AG09319 (cell line): ENCODE measurements at regions not wholly inside any gene's neighbourhood (a gene's known extent, or its start where the extent isn't known, plus 50 kb on each side); places are given as distances from the start of the nearest gene placed in this dataset.
"Not testable (repeated sequence)": the region's sequence is repeated elsewhere in the genome, so short reads cannot be mapped to it uniquely, and the experiment has no call there.

ENCODE experiments used
- DNase-seq: peaks from one replicate; pipeline ENCODE4 v3.0.0-alpha.2; 2010; ENCODE audit warnings: low read depth; ENCODE audit errors: extremely low read depth
- TF ChIP-seq, protein P1 (sequence below): IDR thresholded peaks from 2 replicates; pipeline ENCODE4 v1.5.1; 2011; ENCODE audit warnings: low read depth, mild to moderate bottlenecking, inconsistent platforms, low read length, moderate library complexity

DNA sequence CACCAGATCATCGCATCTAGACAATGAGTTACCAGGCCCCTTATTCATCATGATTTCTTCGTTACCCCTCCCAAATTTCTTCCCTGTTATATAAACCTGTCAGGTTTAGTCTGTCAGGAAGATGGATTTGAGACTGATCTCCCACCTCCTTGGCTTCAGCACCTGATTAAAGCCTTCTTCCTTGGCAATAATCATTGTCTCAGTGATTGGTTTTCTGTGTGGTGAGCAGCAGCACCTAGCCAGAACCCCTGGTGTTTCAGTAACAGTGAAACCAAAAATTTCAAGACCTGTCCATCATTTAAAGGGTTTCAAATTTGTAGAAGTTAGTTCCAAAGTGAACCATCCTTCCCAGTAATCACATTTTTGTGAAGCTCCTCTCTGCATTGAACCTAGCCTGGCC is 209.8 kb upstream of the GJE1 start:
- TF ChIP-seq, protein P1, sequence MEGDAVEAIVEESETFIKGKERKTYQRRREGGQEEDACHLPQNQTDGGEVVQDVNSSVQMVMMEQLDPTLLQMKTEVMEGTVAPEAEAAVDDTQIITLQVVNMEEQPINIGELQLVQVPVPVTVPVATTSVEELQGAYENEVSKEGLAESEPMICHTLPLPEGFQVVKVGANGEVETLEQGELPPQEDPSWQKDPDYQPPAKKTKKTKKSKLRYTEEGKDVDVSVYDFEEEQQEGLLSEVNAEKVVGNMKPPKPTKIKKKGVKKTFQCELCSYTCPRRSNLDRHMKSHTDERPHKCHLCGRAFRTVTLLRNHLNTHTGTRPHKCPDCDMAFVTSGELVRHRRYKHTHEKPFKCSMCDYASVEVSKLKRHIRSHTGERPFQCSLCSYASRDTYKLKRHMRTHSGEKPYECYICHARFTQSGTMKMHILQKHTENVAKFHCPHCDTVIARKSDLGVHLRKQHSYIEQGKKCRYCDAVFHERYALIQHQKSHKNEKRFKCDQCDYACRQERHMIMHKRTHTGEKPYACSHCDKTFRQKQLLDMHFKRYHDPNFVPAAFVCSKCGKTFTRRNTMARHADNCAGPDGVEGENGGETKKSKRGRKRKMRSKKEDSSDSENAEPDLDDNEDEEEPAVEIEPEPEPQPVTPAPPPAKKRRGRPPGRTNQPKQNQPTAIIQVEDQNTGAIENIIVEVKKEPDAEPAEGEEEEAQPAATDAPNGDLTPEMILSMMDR: no peak
- DNase-seq: no peak

DNA sequence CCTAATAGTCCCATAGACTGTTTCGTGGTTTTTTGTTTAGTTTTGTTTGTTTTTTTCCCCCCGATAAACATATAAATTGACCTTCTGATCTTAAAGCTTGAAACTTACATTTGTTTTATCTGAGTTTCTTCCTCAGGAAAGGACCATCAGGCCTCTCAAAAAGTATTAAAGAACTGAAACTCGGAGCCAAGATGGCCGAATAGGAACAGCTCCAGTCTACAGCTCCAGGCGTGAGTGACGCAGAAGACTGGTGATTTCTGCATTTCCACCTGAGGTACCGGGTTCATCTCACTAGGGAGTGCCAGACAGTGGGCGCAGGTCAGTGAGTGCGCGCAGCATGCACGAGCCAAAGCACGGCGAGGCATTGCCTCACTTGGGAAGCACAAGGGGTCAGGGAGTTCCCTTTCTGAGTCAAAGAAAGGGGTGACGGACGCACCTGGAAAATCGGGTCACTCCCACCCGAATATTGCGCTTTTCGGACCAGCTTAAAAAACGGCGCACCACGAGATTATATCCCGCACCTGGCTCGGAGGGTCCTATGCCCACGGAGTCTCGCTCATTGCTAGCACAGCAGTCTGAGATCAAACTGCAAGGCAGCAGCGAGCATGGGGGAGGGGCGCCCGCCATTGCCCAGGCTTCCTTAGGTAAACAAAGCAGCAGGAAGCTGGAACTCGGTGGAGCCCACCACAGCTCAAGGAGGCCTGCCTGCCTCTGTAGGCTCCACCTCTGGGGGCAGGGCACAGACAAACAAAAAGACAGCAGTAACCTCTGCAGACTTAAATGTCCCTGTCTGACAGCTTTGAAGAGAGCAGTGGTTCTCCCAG is 215.8 kb upstream of the GJE1 start:
- not testable (repeated sequence) for DNase-seq

DNA sequence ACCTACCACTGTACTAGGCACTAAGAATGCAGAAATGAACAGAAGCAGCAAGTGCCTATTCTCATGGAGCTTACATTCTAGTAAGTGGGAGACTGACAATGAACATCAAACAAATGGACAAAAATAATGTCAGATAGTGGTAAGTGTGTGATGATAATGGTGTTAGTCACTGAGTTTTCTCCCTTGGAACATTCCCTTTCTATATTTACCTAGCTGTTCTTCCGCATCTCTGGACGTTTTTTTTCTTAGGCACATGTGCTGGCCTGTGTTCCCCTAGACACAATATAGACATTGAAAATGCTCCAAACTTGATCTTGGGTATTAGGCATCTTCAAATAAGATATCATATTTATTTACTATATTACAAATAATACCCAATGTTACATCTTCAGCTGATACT is 218.1 kb upstream of the GJE1 start:
- TF ChIP-seq, protein P1: no peak
- no peak for DNase-seq

DNA sequence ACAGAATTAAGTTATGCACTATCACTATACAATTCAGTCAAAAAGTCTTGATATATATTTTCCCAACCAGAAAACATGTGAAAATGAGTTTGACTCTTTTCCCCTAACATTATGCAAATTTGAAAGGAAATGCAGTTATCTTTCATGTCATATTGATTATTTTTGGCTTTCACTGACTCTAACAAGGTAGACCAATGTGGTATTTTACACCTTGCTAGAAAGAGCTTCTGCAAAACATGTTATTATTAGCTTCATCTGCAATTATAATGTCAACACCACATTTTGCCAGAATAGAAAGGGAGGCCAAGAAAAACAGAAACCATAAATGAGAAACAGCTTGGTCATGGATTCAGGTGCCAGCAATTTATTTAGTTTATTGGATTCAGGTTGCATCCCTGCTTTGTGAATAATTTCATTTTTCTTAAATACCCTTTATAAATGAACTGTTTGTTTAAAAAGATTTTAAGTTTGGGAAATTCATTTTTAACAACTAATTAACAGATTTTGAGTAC is 226.1 kb upstream of the GJE1 start:
- DNase-seq: no peak

DNA sequence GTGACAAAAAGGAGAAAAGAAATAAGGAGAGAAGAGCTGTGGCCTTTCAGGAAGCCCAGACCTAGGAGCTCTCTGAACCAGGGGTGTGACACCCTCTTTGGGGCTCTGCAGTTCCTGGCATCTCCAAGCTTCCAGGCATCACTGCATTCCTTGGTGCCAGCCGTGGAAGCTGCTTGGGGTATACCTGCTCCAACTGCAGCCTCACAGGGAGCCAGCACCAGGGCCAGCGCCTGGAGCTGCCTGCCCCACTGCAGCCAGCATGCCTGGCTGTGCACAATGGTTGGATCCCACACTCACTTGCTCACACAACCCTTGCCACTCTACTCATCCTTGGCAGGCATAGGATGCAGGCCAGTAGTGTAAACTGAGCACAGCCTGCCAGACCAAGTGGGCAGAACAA is 242.1 kb upstream of the GJE1 start:
- no peak for DNase-seq
- TF ChIP-seq, protein P1: no peak

More for the DNA sequence above, 226.1 kb upstream of the GJE1 start:
- TF ChIP-seq, protein P1: no peak

DNA sequence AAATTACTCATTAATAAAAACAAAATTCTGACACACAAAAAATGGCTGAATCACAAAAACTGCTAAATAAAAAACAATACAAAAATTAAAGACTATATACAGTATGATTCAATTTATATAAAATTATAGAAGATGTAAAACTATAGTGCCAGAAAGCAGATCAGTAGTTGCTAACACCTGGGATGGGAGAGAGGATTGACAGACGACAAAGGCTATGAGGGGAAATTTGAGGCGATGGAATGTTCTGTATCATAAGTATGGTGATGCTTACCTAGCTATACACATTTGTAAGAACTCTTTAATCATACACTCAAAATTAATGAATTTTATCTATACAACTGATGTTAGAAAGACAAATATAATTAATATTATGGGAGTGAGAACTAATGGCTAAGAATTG is 247.9 kb upstream of the GJE1 start:
- TF ChIP-seq, protein P1: no peak
- DNase-seq: no peak

DNA sequence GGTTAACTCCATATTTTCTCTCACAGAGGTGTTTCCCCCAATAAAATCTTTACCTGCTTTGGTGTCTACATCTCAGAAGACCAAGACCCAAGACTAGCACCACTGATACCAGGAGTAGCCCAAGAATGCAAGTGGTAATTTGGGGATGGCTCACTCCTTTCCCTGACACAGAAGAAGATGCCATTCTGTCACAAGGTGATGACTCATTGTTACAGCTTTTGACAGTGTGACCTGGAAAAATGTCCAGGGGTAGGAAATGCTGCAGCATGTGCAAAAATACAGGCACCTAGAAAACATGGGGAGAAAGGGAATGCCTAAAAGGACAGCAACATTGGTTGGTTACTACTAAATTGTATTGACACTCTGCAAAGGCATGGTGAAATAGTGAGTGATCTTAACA is 254.0 kb upstream of the GJE1 start:
- no peak for DNase-seq
- TF ChIP-seq, protein P1: no peak
